ENCODE measurements at regions not wholly inside any gene's neighbourhood (a gene's known extent, or its start where the extent isn't known, plus 50 kb on each side); places are given as distances from the start of the nearest gene placed in this dataset.

GRCh38 chr13:103238441-103238840, 172.2 kb upstream of the SLC10A2 start:
- no peaks in the 10 kb centered on the region for H3K27me3 ChIP-seq (ENCODE audit: insufficient read depth, poor library complexity, severe bottlenecking)
- ATAC-seq (ENCODE audit: low read depth) (no peak), DNase-seq (ENCODE audit: low spot score) (no peak)
- H3K27ac ChIP-seq (ENCODE audit: poor library complexity, severe bottlenecking) = no peak overlapping the region
- H3K9me3 ChIP-seq (ENCODE audit: severe bottlenecking) = no peaks in the 10 kb centered on the region
- H3K36me3 ChIP-seq (ENCODE audit: low read depth) = no peaks in the 10 kb centered on the region
- no peak for TF ChIP-seq CTCF (IDR thresholded peaks at IDR 0.05; ENCODE audit: poor library complexity, severe bottlenecking)
- no peak overlapping the region for H3K4me3 ChIP-seq (ENCODE audit: severe bottlenecking)
- no peaks in the 10 kb centered on the region for H3K4me1 ChIP-seq (ENCODE audit: insufficient read depth, poor library complexity, severe bottlenecking)

GRCh38 chr13:103236213-103236612, 170.0 kb upstream of the SLC10A2 start:
- no peak for ATAC-seq (ENCODE audit: low read depth)
- Histone ChIP-seq H3K36me3 (ENCODE audit: low read depth) (no peaks in the 10 kb centered on the region), H3K27me3 (ENCODE audit: insufficient read depth, poor library complexity, severe bottlenecking) (no peaks in the 10 kb centered on the region)

GRCh38 chr13:103229674-103230073, 163.5 kb upstream of the SLC10A2 start:
- H3K9me3 ChIP-seq (ENCODE audit: severe bottlenecking) = no peaks in the 10 kb centered on the region
- no peak for TF ChIP-seq CTCF (IDR thresholded peaks at IDR 0.05; ENCODE audit: poor library complexity, severe bottlenecking)

More at GRCh38 chr13:103236213-103236612, 170.0 kb upstream of the SLC10A2 start:
- H3K4me3 ChIP-seq (ENCODE audit: severe bottlenecking) = no peak overlapping the region
- no peak for DNase-seq (ENCODE audit: low spot score)
- no peak overlapping the region for H3K27ac ChIP-seq (ENCODE audit: poor library complexity, severe bottlenecking)
- H3K4me1 ChIP-seq (ENCODE audit: insufficient read depth, poor library complexity, severe bottlenecking) = no peaks in the 10 kb centered on the region
- TF ChIP-seq CTCF (IDR thresholded peaks at IDR 0.05; ENCODE audit: poor library complexity, severe bottlenecking) = peak; percentile 29
- no peaks in the 10 kb centered on the region for H3K9me3 ChIP-seq (ENCODE audit: severe bottlenecking)

GRCh38 chr13:103224804-103225203, 158.6 kb upstream of the SLC10A2 start:
- H3K9me3 ChIP-seq (ENCODE audit: severe bottlenecking) = no peaks in the 10 kb centered on the region
- ATAC-seq (ENCODE audit: low read depth) = no peak
- H3K27me3 ChIP-seq (ENCODE audit: insufficient read depth, poor library complexity, severe bottlenecking) = no peaks in the 10 kb centered on the region
- no peak for DNase-seq (ENCODE audit: low spot score)
- H3K36me3 ChIP-seq (ENCODE audit: low read depth) = no peaks in the 10 kb centered on the region
- TF ChIP-seq CTCF (IDR thresholded peaks at IDR 0.05; ENCODE audit: poor library complexity, severe bottlenecking) = no peak
- H3K4me3 ChIP-seq (ENCODE audit: severe bottlenecking) = no peak overlapping the region
- peaks cover 13% of the 10 kb centered on the region for H3K4me1 ChIP-seq (ENCODE audit: insufficient read depth, poor library complexity, severe bottlenecking)
- H3K27ac ChIP-seq (ENCODE audit: poor library complexity, severe bottlenecking) = no peak overlapping the region

More at GRCh38 chr13:103229674-103230073, 163.5 kb upstream of the SLC10A2 start:
- H3K4me1 ChIP-seq (ENCODE audit: insufficient read depth, poor library complexity, severe bottlenecking) = no peaks in the 10 kb centered on the region
- DNase-seq (ENCODE audit: low spot score) = no peak
- ATAC-seq (ENCODE audit: low read depth) = no peak
- no peak overlapping the region for H3K27ac ChIP-seq (ENCODE audit: poor library complexity, severe bottlenecking)
- no peak overlapping the region for H3K4me3 ChIP-seq (ENCODE audit: severe bottlenecking)
- H3K27me3 ChIP-seq (ENCODE audit: insufficient read depth, poor library complexity, severe bottlenecking) = no peaks in the 10 kb centered on the region
- no peaks in the 10 kb centered on the region for H3K36me3 ChIP-seq (ENCODE audit: low read depth)

GRCh38 chr13:103222683-103223082, 156.5 kb upstream of the SLC10A2 start:
- Histone ChIP-seq H3K27ac (ENCODE audit: poor library complexity, severe bottlenecking) (peak overlapping the region; percentile 71), H3K9me3 (ENCODE audit: severe bottlenecking) (no peaks in the 10 kb centered on the region), H3K4me3 (ENCODE audit: severe bottlenecking) (no peak overlapping the region), H3K36me3 (ENCODE audit: low read depth) (no peaks in the 10 kb centered on the region), H3K4me1 (ENCODE audit: insufficient read depth, poor library complexity, severe bottlenecking) (peaks cover 28% of the 10 kb centered on the region), H3K27me3 (ENCODE audit: insufficient read depth, poor library complexity, severe bottlenecking) (no peaks in the 10 kb centered on the region)
- DNase-seq (ENCODE audit: low spot score) (no peak), ATAC-seq (ENCODE audit: low read depth) (peak; percentile 77)
- TF ChIP-seq CTCF (IDR thresholded peaks at IDR 0.05; ENCODE audit: poor library complexity, severe bottlenecking) = no peak

Data from RWPE2 (cell line).